ENCODE measurements at regions not wholly inside any gene's neighbourhood (a gene's known extent, or its start where the extent isn't known, plus 50 kb on each side); places are given as distances from the start of the nearest gene placed in this dataset.

- Histone ChIP-seq H3K9me2 (ENCODE audit: insufficient read depth) (no peaks in the 10 kb centered on the region), H2AFZ (ENCODE audit: low read depth, low read length, poor library complexity, severe bottlenecking) (no peak overlapping the region), H3K4me1 (ENCODE audit: control insufficient read depth in 1 of 2, insufficient read depth in 2 of 2, low read length in 2 of 2) (no peaks in the 10 kb centered on the region), H3K27ac (ENCODE audit: low read depth, low read length) (no peak overlapping the region), H3K79me2 (ENCODE audit: insufficient read depth, low read length) (no peaks in the 10 kb centered on the region), H3K9me3 (ENCODE audit: control insufficient read depth in 1 of 2, insufficient read depth in 1 of 2, low read depth in 1 of 2, low read length in 2 of 2) (no peaks in the 10 kb centered on the region), H3K9ac (ENCODE audit: low read length) (no peak overlapping the region), H3K27me3 (ENCODE audit: insufficient read depth, low read length) (no peaks in the 10 kb centered on the region), H3K36me3 (ENCODE audit: control insufficient read depth in 1 of 2, insufficient read depth in 2 of 2, low read length in 2 of 2) (no peaks in the 10 kb centered on the region), H3K4me2 (ENCODE audit: low read length) (no peak overlapping the region), H4K20me1 (ENCODE audit: insufficient read depth) (no peaks in the 10 kb centered on the region), H3K4me3 (replicated peaks in 1 of 2; ENCODE audit: low read depth in 1 of 2, low read length in 2 of 2) (no peak overlapping the region)
- ChIA-PET CTCF (no interaction called here), POLR2A (no interaction called here), RAD21 (ENCODE audit: low non-redundant PET in 1 of 2, low total read pairs in 2 of 2, uncharacterized antibody in 2 of 2, unreplicated experiment in 2 of 2) (no interaction called here)
- ATAC-seq (no peak), DNase-seq (ENCODE audit: low read depth, low spot score) (no peak)
- no TSS peak for BruUV-seq (replicated peaks)
- TF ChIP-seq CEBPB (IDR thresholded peaks at IDR 0.05; ENCODE audit: low read depth) (no peak), ATF3 (IDR thresholded peaks at IDR 0.05) (no peak), CBX3 (IDR thresholded peaks at IDR 0.05; ENCODE audit: low read depth) (no peak), SIN3A (IDR thresholded peaks at IDR 0.05; ENCODE audit: low read depth) (no peak), EZH2 (IDR thresholded peaks at IDR 0.05) (no peak), REST (IDR thresholded peaks at IDR 0.05; ENCODE audit: low read depth) (no peak), JUND (IDR thresholded peaks at IDR 0.05) (no peak), ZBTB33 (IDR thresholded peaks at IDR 0.05; ENCODE audit: extremely low read depth, insufficient replicate concordance, low read length) (no peak), ZNF274 (IDR thresholded peaks at IDR 0.05; ENCODE audit: low read depth, low read length) (no peak), MAX (IDR thresholded peaks at IDR 0.05) (no peak), ELF1 (IDR thresholded peaks at IDR 0.05; ENCODE audit: borderline replicate concordance, low read depth) (no peak), POLR2A (IDR thresholded peaks at IDR 0.05; ENCODE audit: borderline replicate concordance, extremely low read depth, insufficient read depth, insufficient read length) (no peak), FOSL1 (IDR thresholded peaks at IDR 0.05; ENCODE audit: low read depth) (no peak), EGR1 (IDR thresholded peaks at IDR 0.05; ENCODE audit: low read depth) (no peak), POLR2AphosphoS5 (IDR thresholded peaks at IDR 0.05; ENCODE audit: low read depth, low read length) (no peak), CTCF (IDR thresholded peaks at IDR 0.05 in 2 of 3, conservative IDR thresholded peaks at IDR 0.05 in 1 of 3; ENCODE audit: borderline replicate concordance in 1 of 3, insufficient read depth in 1 of 3, low read depth in 2 of 3, low read length in 2 of 3) (no peak), RAD21 (IDR thresholded peaks at IDR 0.05; ENCODE audit: low read depth) (no peak), TCF7L2 (IDR thresholded peaks at IDR 0.05; ENCODE audit: borderline replicate concordance, extremely low read depth, insufficient read depth, insufficient read length) (no peak)
- intact Hi-C loops (cut with micrococcal nuclease) = loop anchor here (5.0 kb wide), 1 partner anchor 43 kb away; no protein-coding TSS in a partner anchor
Observed at GRCh38 chr9:27770541-27770940, 197.3 kb upstream of the C9orf72 start.
